GM18861 (cell line): ENCODE measurements at regions not wholly inside any gene's neighbourhood (a gene's known extent, or its start where the extent isn't known, plus 50 kb on each side); places are given as distances from the start of the nearest gene placed in this dataset.
"Not testable (repeated sequence)": the region's sequence is repeated elsewhere in the genome, so short reads cannot be mapped to it uniquely, and the experiment has no call there.

Experiments
- ATAC-seq: cut with Tn5 transposase; IDR thresholded peaks from one replicate; pipeline ENCODE4 v1.9.1; 2021; ENCODE audit not compliant: unreplicated experiment

GRCh38 chr5:157997991-157998504, 139.1 kb upstream of the CLINT1 start:
- no peak for ATAC-seq

GRCh38 chr5:157994906-157995519, 136.1 kb upstream of the CLINT1 start:
- ATAC-seq = no peak

GRCh38 chr5:157993986-157994691, 135.2 kb upstream of the CLINT1 start:
- no peak for ATAC-seq

- ATAC-seq = no peak
These were observed 134.3 kb upstream of the CLINT1 start for GRCh38 chr5:157993201-157993600.

GRCh38 chr5:157990583-157991181, 131.7 kb upstream of the CLINT1 start:
- ATAC-seq = no peak

GRCh38 chr5:157989296-157989695, 130.4 kb upstream of the CLINT1 start:
- ATAC-seq = no peak

- no peak for ATAC-seq
These were observed 128.3 kb upstream of the CLINT1 start for GRCh38 chr5:157987259-157987658.

GRCh38 chr5:157986431-157986990, 127.6 kb upstream of the CLINT1 start:
- no peak for ATAC-seq

GRCh38 chr5:157984611-157985010, 125.7 kb upstream of the CLINT1 start:
- no peak for ATAC-seq

GRCh38 chr5:157983906-157984551, 125.1 kb upstream of the CLINT1 start:
- ATAC-seq = no peak

- ATAC-seq = no peak
These were observed 119.1 kb upstream of the CLINT1 start for GRCh38 chr5:157978061-157978460.

- no peak for ATAC-seq
These were observed 117.5 kb upstream of the CLINT1 start for GRCh38 chr5:157976429-157976828.

- ATAC-seq = no peak
These were observed 113.6 kb upstream of the CLINT1 start for GRCh38 chr5:157972579-157972978.

- ATAC-seq = no peak
These were observed 112.7 kb upstream of the CLINT1 start for GRCh38 chr5:157971571-157972216.

- ATAC-seq = not testable (repeated sequence)
These were observed 109.6 kb upstream of the CLINT1 start for GRCh38 chr5:157968570-157968969.

- ATAC-seq = no peak
These were observed 107.0 kb upstream of the CLINT1 start for GRCh38 chr5:157965989-157966388.

- ATAC-seq = no peak
These were observed 106.2 kb upstream of the CLINT1 start for GRCh38 chr5:157965040-157965678.

GRCh38 chr5:157963761-157964160, 104.8 kb upstream of the CLINT1 start:
- no peak for ATAC-seq

- no peak for ATAC-seq
These were observed 104.3 kb upstream of the CLINT1 start for GRCh38 chr5:157963244-157963643.

- not testable (repeated sequence) for ATAC-seq
These were observed 103.7 kb upstream of the CLINT1 start for GRCh38 chr5:157962686-157963085.
